GM12878 (cell line): ENCODE measurements at regions not wholly inside any gene's neighbourhood (a gene's known extent, or its start where the extent isn't known, plus 50 kb on each side); places are given as distances from the start of the nearest gene placed in this dataset.

Source experiments
- HDAC6 ChIP-seq: fragments of 200-600 bp; sonication (generic); IDR thresholded peaks from one replicate; pipeline ENCODE4 v1.8.0; 2017; ENCODE audit warnings: antibody characterized with exemption; ENCODE audit not compliant: unreplicated experiment
- MTA2 ChIP-seq: fragments of 450-650 bp; IDR thresholded peaks from 2 replicates; pipeline ENCODE4 v1.6.1; 2016; ENCODE audit warnings: low read depth, mild to moderate bottlenecking, moderate library complexity
- PAX5 ChIP-seq: IDR thresholded peaks from 2 replicates; pipeline ENCODE4 v1.6.1; 2011; ENCODE audit warnings: low read depth, low read length, borderline replicate concordance
- TCF12 ChIP-seq: IDR thresholded peaks from 2 replicates; pipeline ENCODE4 v1.6.1; 2011; ENCODE audit warnings: low read depth, mild to moderate bottlenecking, low read length
- YY1 ChIP-seq: IDR thresholded peaks from 2 replicates; pipeline ENCODE4 v1.6.1; 2011; ENCODE audit warnings: low read depth, mild to moderate bottlenecking, low read length
- TF ChIP-seq, protein P1 (sequence below): fragments of 450-650 bp; formaldehyde crosslinking; IDR thresholded peaks from 2 replicates; pipeline ENCODE4 v1.5.0; 2022; ENCODE audit warnings: mild to moderate bottlenecking, missing genetic modification characterization
- TF ChIP-seq, protein P2 (sequence below): IDR thresholded peaks from 2 replicates; pipeline ENCODE4 v1.6.1; 2011; ENCODE audit warnings: mild to moderate bottlenecking, low read depth, low read length, moderate library complexity; ENCODE audit not compliant: insufficient replicate concordance
- TF ChIP-seq, protein P3 (sequence below): IDR thresholded peaks from 2 replicates; pipeline ENCODE4 v1.6.1; 2012; ENCODE audit warnings: low read depth, low read length, improper control_type of control experiment
- TF ChIP-seq, protein P4 (sequence below): IDR thresholded peaks from 2 replicates; pipeline ENCODE4 v1.6.1; 2012; ENCODE audit warnings: low read depth, low read length, improper control_type of control experiment
- TF ChIP-seq, protein P5 (sequence below): fragments of 450-650 bp; IDR thresholded peaks from 2 replicates; pipeline ENCODE4 v1.6.1; 2017; ENCODE audit warnings: mild to moderate bottlenecking, low read depth, inconsistent platforms; ENCODE audit not compliant: poor library complexity, severe bottlenecking

DNA sequence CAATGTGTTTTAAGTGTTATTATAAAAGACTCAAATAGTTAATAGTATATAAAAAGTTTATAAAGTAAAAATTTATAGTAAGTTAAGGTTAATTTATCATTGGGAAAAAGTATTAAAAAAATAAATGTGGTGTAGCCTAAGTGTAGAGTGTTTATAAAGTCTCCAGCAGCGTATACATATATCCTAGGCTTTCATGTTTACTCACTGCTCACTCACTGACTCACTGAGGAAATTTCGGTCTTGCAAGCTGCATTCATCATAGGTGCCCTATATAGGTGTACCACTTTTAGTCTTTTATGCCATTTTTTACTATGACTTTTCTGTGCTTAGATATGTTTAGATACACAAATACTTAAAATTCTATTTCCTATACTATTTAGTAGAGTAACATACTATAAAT lies 866.0 kb downstream of the CBLN2 start (continued):
- TF ChIP-seq, protein P1, sequence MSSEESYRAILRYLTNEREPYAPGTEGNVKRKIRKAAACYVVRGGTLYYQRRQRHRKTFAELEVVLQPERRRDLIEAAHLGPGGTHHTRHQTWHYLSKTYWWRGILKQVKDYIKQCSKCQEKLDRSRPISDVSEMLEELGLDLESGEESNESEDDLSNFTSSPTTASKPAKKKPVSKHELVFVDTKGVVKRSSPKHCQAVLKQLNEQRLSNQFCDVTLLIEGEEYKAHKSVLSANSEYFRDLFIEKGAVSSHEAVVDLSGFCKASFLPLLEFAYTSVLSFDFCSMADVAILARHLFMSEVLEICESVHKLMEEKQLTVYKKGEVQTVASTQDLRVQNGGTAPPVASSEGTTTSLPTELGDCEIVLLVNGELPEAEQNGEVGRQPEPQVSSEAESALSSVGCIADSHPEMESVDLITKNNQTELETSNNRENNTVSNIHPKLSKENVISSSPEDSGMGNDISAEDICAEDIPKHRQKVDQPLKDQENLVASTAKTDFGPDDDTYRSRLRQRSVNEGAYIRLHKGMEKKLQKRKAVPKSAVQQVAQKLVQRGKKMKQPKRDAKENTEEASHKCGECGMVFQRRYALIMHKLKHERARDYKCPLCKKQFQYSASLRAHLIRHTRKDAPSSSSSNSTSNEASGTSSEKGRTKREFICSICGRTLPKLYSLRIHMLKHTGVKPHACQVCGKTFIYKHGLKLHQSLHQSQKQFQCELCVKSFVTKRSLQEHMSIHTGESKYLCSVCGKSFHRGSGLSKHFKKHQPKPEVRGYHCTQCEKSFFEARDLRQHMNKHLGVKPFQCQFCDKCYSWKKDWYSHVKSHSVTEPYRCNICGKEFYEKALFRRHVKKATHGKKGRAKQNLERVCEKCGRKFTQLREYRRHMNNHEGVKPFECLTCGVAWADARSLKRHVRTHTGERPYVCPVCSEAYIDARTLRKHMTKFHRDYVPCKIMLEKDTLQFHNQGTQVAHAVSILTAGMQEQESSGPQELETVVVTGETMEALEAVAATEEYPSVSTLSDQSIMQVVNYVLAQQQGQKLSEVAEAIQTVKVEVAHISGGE, result no peak
- TF ChIP-seq YY1, result no peak
- TF ChIP-seq, protein P2, sequence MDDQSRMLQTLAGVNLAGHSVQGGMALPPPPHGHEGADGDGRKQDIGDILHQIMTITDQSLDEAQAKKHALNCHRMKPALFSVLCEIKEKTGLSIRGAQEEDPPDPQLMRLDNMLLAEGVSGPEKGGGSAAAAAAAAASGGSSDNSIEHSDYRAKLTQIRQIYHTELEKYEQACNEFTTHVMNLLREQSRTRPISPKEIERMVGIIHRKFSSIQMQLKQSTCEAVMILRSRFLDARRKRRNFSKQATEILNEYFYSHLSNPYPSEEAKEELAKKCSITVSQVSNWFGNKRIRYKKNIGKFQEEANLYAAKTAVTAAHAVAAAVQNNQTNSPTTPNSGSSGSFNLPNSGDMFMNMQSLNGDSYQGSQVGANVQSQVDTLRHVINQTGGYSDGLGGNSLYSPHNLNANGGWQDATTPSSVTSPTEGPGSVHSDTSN, result no peak
- TF ChIP-seq, protein P3, sequence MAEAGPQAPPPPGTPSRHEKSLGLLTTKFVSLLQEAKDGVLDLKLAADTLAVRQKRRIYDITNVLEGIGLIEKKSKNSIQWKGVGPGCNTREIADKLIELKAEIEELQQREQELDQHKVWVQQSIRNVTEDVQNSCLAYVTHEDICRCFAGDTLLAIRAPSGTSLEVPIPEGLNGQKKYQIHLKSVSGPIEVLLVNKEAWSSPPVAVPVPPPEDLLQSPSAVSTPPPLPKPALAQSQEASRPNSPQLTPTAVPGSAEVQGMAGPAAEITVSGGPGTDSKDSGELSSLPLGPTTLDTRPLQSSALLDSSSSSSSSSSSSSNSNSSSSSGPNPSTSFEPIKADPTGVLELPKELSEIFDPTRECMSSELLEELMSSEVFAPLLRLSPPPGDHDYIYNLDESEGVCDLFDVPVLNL, result no peak
- TF ChIP-seq HDAC6, result no peak
- TF ChIP-seq TCF12, result no peak
- no peak for TF ChIP-seq MTA2
- TF ChIP-seq, protein P4, sequence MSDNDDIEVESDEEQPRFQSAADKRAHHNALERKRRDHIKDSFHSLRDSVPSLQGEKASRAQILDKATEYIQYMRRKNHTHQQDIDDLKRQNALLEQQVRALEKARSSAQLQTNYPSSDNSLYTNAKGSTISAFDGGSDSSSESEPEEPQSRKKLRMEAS, result no peak
- no peak for TF ChIP-seq PAX5
- TF ChIP-seq, protein P5, sequence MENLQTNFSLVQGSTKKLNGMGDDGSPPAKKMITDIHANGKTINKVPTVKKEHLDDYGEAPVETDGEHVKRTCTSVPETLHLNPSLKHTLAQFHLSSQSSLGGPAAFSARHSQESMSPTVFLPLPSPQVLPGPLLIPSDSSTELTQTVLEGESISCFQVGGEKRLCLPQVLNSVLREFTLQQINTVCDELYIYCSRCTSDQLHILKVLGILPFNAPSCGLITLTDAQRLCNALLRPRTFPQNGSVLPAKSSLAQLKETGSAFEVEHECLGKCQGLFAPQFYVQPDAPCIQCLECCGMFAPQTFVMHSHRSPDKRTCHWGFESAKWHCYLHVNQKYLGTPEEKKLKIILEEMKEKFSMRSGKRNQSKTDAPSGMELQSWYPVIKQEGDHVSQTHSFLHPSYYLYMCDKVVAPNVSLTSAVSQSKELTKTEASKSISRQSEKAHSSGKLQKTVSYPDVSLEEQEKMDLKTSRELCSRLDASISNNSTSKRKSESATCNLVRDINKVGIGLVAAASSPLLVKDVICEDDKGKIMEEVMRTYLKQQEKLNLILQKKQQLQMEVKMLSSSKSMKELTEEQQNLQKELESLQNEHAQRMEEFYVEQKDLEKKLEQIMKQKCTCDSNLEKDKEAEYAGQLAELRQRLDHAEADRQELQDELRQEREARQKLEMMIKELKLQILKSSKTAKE, result no peak
- TF ChIP-seq, all 136 proteins: peak for 0
